Caco-2 (cell line): ENCODE measurements at regions not wholly inside any gene's neighbourhood (a gene's known extent, or its start where the extent isn't known, plus 50 kb on each side); places are given as distances from the start of the nearest gene placed in this dataset.
A peak's percentile ranks its signal among the peaks of the same experiment; 100 is the strongest.

Source experiments
- BruUV-seq: library from RNA; stranded (reverse); fragments of 400-500 nt; replicated peaks from 2 replicates; lab custom pipeline; 2021; lab: Mats Ljungman, UMichigan
- CTCF ChIA-PET: fragments of 300-600 bp; sonication (Branson Sonifier 250); formaldehyde crosslinking; loops from one replicate; lab custom pipeline; 2022; ENCODE audit warnings: antibody characterized with exemption; lab: Charles Lee
- POLR2A ChIA-PET: fragments of 300-600 bp; sonication (Branson Sonifier 250); formaldehyde crosslinking; loops from one replicate; lab custom pipeline; 2022; ENCODE audit warnings: antibody characterized with exemption; lab: Charles Lee
- DNase-seq, 2 experiments: peaks; one replicate each; pipeline versions ENCODE4 v3.0.0 to v3.0.0-alpha.2; 2020 to 2022
- H3K27me3 ChIP-seq: replicated peaks from 2 replicates; pipeline ENCODE4 v1.6.0; 2011; ENCODE audit warnings: low read length; ENCODE audit not compliant: control insufficient read depth, insufficient read depth
- H3K36me3 ChIP-seq: 2 replicates; pipeline ENCODE4 v1.5.1; 2011; ENCODE audit warnings: low read length; ENCODE audit not compliant: control insufficient read depth, insufficient read depth
- H3K4me1 ChIP-seq: fragments of 250-450 bp; sonication (Bioruptor Pico); 2 replicates; pipeline ENCODE4 v1.5.1; 2020; ENCODE audit warnings: mild to moderate bottlenecking
- H3K4me3 ChIP-seq: 2 replicates; pipeline ENCODE4 v1.5.1; 2011; ENCODE audit warnings: low read depth, mild to moderate bottlenecking, control low read depth, low read length
- H3K9me3 ChIP-seq: fragments of 250-450 bp; sonication (Bioruptor Pico); 2 replicates; pipeline ENCODE4 v1.5.1; 2020; ENCODE audit warnings: mild to moderate bottlenecking, moderate library complexity
- H3K27ac Mint-ChIP-seq: one replicate; pipeline ENCODE4 v1.8.0; 2022; ENCODE audit warnings: mixed read lengths; ENCODE audit not compliant: unreplicated experiment
- H3K27me3 Mint-ChIP-seq: one replicate; pipeline ENCODE4 v1.8.0; 2022; ENCODE audit warnings: mixed read lengths; ENCODE audit not compliant: insufficient read depth, unreplicated experiment
- H3K36me3 Mint-ChIP-seq: one replicate; pipeline ENCODE4 v1.8.0; 2022; ENCODE audit warnings: mild to moderate bottlenecking, mixed read lengths; ENCODE audit not compliant: insufficient read depth, unreplicated experiment
- H3K4me1 Mint-ChIP-seq: one replicate; pipeline ENCODE4 v1.8.0; 2022; ENCODE audit warnings: low read depth, mixed read lengths; ENCODE audit not compliant: unreplicated experiment
- H3K4me3 Mint-ChIP-seq: one replicate; pipeline ENCODE4 v1.8.0; 2022; ENCODE audit warnings: mild to moderate bottlenecking, moderate library complexity, mixed read lengths; ENCODE audit not compliant: unreplicated experiment
- H3K9me3 Mint-ChIP-seq: one replicate; pipeline ENCODE4 v1.8.0; 2022; ENCODE audit warnings: mixed read lengths; ENCODE audit not compliant: unreplicated experiment
- CTCF ChIP-seq, 2 experiments: fragments of 200-600 bp in 1 of 2; IDR thresholded peaks; 1 replicate in 1 of 2; 2 replicates in 1 of 2; pipeline versions ENCODE4 v1.5.1 to v1.8.0; 2011 to 2022; ENCODE audit warnings: antibody characterized with exemption in 1 of 2, control low read depth in 1 of 2, inconsistent platforms in 1 of 2, low read depth in 1 of 2, low read length in 1 of 2, mild to moderate bottlenecking in 1 of 2, moderate library complexity in 1 of 2; ENCODE audit not compliant: insufficient read depth in 1 of 2, severe bottlenecking in 1 of 2, unreplicated experiment in 1 of 2
- intact Hi-C: fragments of 100-400 bp; cut with micrococcal nuclease; formaldehyde crosslinking; loops from one replicate; pipeline ENCODE4 v1.10.0; 2022; ENCODE audit not compliant: unreplicated experiment

- ChIA-PET POLR2A (no interaction called here), CTCF (interaction anchor here (0.6 to 1.6 kb wide), 11 partner anchors 10 to 173 kb away, joined by 3 to 8 read pairs (median 3); no protein-coding TSS in a partner anchor)
- Mint-ChIP-seq H3K4me1 (peaks cover 5% of the 10 kb centered on the region), H3K36me3 (no peaks in the 10 kb centered on the region), H3K27me3 (peaks cover 22% of the 10 kb centered on the region), H3K9me3 (no peaks in the 10 kb centered on the region), H3K4me3 (no peak overlapping the region), H3K27ac (no peak overlapping the region)
- DNase-seq = peak; percentile 49 to 67
- Histone ChIP-seq H3K4me1 (no peaks in the 10 kb centered on the region), H3K4me3 (no peak overlapping the region), H3K36me3 (no peaks in the 10 kb centered on the region), H3K27me3 (no peaks in the 10 kb centered on the region), H3K9me3 (no peaks in the 10 kb centered on the region)
- peak; percentile 52 to 67 for TF ChIP-seq CTCF (IDR thresholded peaks at IDR 0.05; ENCODE audit: insufficient read depth in 1 of 2, low read depth in 1 of 2, low read length in 1 of 2, severe bottlenecking in 1 of 2, unreplicated experiment in 1 of 2)
- BruUV-seq = no TSS peak
- intact Hi-C loops = loop anchor here (1.0 to 10.0 kb wide), 2 partner anchors 164 to 239 kb away; no protein-coding TSS in a partner anchor
These were observed 193.2 kb upstream of the PLET1 start for GRCh38 chr11:112453601-112454577.

- Mint-ChIP-seq H3K4me1 (peaks cover 5% of the 10 kb centered on the region), H3K4me3 (no peak overlapping the region), H3K27ac (no peak overlapping the region), H3K9me3 (no peaks in the 10 kb centered on the region), H3K27me3 (peaks cover 15% of the 10 kb centered on the region), H3K36me3 (no peaks in the 10 kb centered on the region)
- POLR2A ChIA-PET = no interaction called here
- CTCF ChIA-PET = interaction anchor here (0.9 to 1.6 kb wide), 4 partner anchors 15 to 166 kb away, joined by 3 to 6 read pairs (median 4); no protein-coding TSS in a partner anchor
- no TSS peak for BruUV-seq
- DNase-seq = no peak
- H3K4me3 ChIP-seq = no peak overlapping the region
- intact Hi-C loops = loop anchor here (1.0 to 10.0 kb wide), 2 partner anchors 165 to 240 kb away; no protein-coding TSS in a partner anchor
- no peaks in the 10 kb centered on the region for H3K36me3 ChIP-seq
- H3K4me1 ChIP-seq = no peaks in the 10 kb centered on the region
- no peaks in the 10 kb centered on the region for H3K27me3 ChIP-seq
- no peaks in the 10 kb centered on the region for H3K9me3 ChIP-seq
- no peak for TF ChIP-seq CTCF (IDR thresholded peaks at IDR 0.05; ENCODE audit: insufficient read depth in 1 of 2, low read depth in 1 of 2, low read length in 1 of 2, severe bottlenecking in 1 of 2, unreplicated experiment in 1 of 2)
These were observed 194.2 kb upstream of the PLET1 start for GRCh38 chr11:112454841-112455240.

- Mint-ChIP-seq H3K4me1 (peaks cover 5% of the 10 kb centered on the region), H3K27me3 (peaks cover 15% of the 10 kb centered on the region), H3K4me3 (no peak overlapping the region), H3K9me3 (no peaks in the 10 kb centered on the region), H3K27ac (no peak overlapping the region), H3K36me3 (no peaks in the 10 kb centered on the region)
- ChIA-PET POLR2A (no interaction called here), CTCF (no interaction called here)
- Histone ChIP-seq H3K4me1 (no peaks in the 10 kb centered on the region), H3K36me3 (no peaks in the 10 kb centered on the region), H3K4me3 (no peak overlapping the region), H3K9me3 (no peaks in the 10 kb centered on the region), H3K27me3 (no peaks in the 10 kb centered on the region)
- no peak for TF ChIP-seq CTCF (IDR thresholded peaks at IDR 0.05; ENCODE audit: insufficient read depth in 1 of 2, low read depth in 1 of 2, low read length in 1 of 2, severe bottlenecking in 1 of 2, unreplicated experiment in 1 of 2)
- DNase-seq = no peak
- no TSS peak for BruUV-seq
- intact Hi-C loops = loop anchor here (10.0 kb wide), 1 partner anchor 241 kb away; no protein-coding TSS in a partner anchor
These were observed 195.1 kb upstream of the PLET1 start for GRCh38 chr11:112455791-112456190.
